Osteocyte (in vitro differentiated cells): ENCODE measurements at regions not wholly inside any gene's neighbourhood (a gene's known extent, or its start where the extent isn't known, plus 50 kb on each side); places are given as distances from the start of the nearest gene placed in this dataset.

ENCODE experiments used
- DNase-seq: peaks from one replicate; pipeline ENCODE4 v3.0.0; 2021; ENCODE audit warnings: mixed read lengths; ENCODE audit not compliant: unreplicated experiment; ENCODE audit errors: extremely low spot score
- H3K27ac Mint-ChIP-seq: one replicate; pipeline ENCODE4 v1.8.0; 2021; ENCODE audit warnings: mild to moderate bottlenecking, mixed read lengths; ENCODE audit not compliant: unreplicated experiment
- H3K27me3 Mint-ChIP-seq: one replicate; pipeline ENCODE4 v1.8.0; 2021; ENCODE audit warnings: mixed read lengths; ENCODE audit not compliant: unreplicated experiment
- H3K36me3 Mint-ChIP-seq: one replicate; pipeline ENCODE4 v1.8.0; 2021; ENCODE audit warnings: mixed read lengths; ENCODE audit not compliant: unreplicated experiment
- H3K4me1 Mint-ChIP-seq: one replicate; pipeline ENCODE4 v1.8.0; 2021; ENCODE audit warnings: mixed read lengths; ENCODE audit not compliant: unreplicated experiment
- H3K4me3 Mint-ChIP-seq: one replicate; pipeline ENCODE4 v1.8.0; 2021; ENCODE audit warnings: mild to moderate bottlenecking, moderate library complexity, mixed read lengths; ENCODE audit not compliant: unreplicated experiment
- H3K9me3 Mint-ChIP-seq: one replicate; pipeline ENCODE4 v1.8.0; 2021; ENCODE audit warnings: mixed read lengths; ENCODE audit not compliant: unreplicated experiment
- TF ChIP-seq, protein P1 (sequence below): fragments of 200-600 bp; sonication (generic); IDR thresholded peaks from 2 replicates; pipeline ENCODE4 v1.5.0; 2021; ENCODE audit warnings: antibody characterized with exemption, mild to moderate bottlenecking, moderate library complexity

DNA sequence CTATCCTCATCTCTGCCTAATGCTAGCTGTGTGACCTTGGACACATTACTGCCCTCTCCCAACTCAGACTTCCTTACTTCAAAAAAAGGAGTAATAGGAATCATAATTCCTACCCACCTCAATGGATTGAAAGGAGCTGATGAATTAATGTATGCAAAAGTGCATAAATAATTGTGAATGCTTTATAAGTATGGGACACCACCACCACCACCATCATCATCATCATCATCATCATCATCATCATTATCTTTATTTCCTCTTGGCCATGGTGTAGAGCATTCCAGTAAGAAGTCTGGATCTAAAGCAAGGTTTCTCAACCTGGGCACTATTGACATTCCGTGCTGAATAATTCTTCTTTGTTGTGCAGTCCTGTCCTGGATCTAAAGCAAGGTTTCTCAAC, 282.5 kb downstream of the MEX3B start:
- peaks cover 5% of the 10 kb centered on the region for H3K27me3 Mint-ChIP-seq
- H3K27ac Mint-ChIP-seq, result no peak overlapping the region
- TF ChIP-seq, protein P1, sequence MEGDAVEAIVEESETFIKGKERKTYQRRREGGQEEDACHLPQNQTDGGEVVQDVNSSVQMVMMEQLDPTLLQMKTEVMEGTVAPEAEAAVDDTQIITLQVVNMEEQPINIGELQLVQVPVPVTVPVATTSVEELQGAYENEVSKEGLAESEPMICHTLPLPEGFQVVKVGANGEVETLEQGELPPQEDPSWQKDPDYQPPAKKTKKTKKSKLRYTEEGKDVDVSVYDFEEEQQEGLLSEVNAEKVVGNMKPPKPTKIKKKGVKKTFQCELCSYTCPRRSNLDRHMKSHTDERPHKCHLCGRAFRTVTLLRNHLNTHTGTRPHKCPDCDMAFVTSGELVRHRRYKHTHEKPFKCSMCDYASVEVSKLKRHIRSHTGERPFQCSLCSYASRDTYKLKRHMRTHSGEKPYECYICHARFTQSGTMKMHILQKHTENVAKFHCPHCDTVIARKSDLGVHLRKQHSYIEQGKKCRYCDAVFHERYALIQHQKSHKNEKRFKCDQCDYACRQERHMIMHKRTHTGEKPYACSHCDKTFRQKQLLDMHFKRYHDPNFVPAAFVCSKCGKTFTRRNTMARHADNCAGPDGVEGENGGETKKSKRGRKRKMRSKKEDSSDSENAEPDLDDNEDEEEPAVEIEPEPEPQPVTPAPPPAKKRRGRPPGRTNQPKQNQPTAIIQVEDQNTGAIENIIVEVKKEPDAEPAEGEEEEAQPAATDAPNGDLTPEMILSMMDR, result no peak

DNA sequence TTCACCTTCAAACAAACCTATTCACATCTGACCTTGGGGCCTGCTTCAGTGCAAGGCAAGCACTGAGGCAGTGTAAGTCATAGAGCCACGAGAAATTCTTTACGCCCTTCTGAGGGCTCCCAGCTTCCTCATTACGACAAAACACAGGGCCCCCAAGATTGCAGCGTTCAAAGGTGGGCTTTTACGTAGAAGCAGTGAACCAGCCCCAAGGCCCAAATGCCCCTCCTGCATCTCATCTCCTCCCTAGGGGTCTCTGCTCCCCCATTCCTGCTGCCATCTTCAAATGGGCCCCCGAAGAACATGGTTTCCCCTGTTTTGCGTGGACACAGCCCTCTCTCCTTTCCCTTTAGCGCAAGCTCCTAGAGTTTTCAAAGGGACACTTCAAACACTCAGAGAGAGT, 285.1 kb downstream of the MEX3B start:
- TF ChIP-seq, protein P1, result no peak
- no peak overlapping the region for H3K27ac Mint-ChIP-seq
- H3K4me3 Mint-ChIP-seq, result no peak overlapping the region
- H3K27me3 Mint-ChIP-seq, result peaks cover 3% of the 10 kb centered on the region
- DNase-seq, result peak; percentile 63
- peaks cover 3% of the 10 kb centered on the region for H3K4me1 Mint-ChIP-seq
- H3K9me3 Mint-ChIP-seq, result no peaks in the 10 kb centered on the region
- H3K36me3 Mint-ChIP-seq, result no peaks in the 10 kb centered on the region

More for the DNA sequence above, 282.5 kb downstream of the MEX3B start:
- peaks cover 3% of the 10 kb centered on the region for H3K4me1 Mint-ChIP-seq
- no peak overlapping the region for H3K4me3 Mint-ChIP-seq
- DNase-seq, result no peak
- no peaks in the 10 kb centered on the region for H3K36me3 Mint-ChIP-seq
- H3K9me3 Mint-ChIP-seq, result no peaks in the 10 kb centered on the region

DNA sequence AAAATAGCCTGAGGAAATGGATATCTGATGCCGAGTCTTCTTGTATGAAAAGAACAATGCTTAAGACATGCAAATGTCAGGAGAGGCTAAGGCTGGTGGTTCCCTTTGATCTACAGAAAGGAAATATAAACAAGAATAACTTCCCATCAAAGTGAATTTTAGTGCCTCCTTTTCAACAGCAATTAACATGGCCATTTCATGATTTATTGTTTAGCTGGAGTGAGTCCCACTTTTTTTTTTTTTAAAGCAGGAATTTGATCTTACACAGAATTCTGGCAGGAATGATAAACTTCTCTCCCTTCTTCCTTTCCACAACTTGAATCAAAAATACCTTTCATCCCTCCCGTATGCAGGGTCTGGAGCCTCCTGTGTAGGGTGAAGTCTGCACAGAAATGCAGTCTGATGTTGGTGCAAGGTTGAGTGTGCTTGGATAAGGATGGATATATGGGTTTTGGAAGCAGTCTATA, 287.0 kb downstream of the MEX3B start:
- Mint-ChIP-seq H3K9me3 (no peaks in the 10 kb centered on the region), H3K27ac (no peak overlapping the region), H3K27me3 (no peaks in the 10 kb centered on the region), H3K4me3 (no peak overlapping the region), H3K4me1 (peaks cover 10% of the 10 kb centered on the region), H3K36me3 (no peaks in the 10 kb centered on the region)
- no peak for DNase-seq
- TF ChIP-seq, protein P1, result no peak

DNA sequence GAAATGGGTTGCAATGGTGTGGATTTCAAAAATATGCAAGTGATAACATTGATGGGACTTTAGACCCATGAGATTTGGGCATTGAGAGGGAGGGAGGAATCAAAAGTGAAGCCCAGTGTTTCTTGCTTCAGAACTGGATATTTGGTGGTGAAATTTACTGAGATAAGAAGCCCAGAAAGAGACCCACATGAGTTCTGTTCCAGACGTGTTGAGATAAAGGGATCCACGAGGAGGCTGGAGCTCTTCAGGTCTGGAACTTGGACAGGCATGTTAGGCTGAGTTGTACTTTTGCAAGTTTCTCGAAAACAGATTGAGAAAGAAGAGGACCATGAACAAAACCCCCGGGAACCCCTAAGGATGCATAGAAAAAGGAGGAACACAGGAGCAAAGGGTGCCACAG, 290.2 kb downstream of the MEX3B start:
- no peak for DNase-seq
- TF ChIP-seq, protein P1, result no peak
- no peaks in the 10 kb centered on the region for H3K36me3 Mint-ChIP-seq
- H3K27me3 Mint-ChIP-seq, result no peaks in the 10 kb centered on the region
- H3K4me3 Mint-ChIP-seq, result no peak overlapping the region
- H3K4me1 Mint-ChIP-seq, result peaks cover 35% of the 10 kb centered on the region
- H3K27ac Mint-ChIP-seq, result no peak overlapping the region
- H3K9me3 Mint-ChIP-seq, result no peaks in the 10 kb centered on the region

DNA sequence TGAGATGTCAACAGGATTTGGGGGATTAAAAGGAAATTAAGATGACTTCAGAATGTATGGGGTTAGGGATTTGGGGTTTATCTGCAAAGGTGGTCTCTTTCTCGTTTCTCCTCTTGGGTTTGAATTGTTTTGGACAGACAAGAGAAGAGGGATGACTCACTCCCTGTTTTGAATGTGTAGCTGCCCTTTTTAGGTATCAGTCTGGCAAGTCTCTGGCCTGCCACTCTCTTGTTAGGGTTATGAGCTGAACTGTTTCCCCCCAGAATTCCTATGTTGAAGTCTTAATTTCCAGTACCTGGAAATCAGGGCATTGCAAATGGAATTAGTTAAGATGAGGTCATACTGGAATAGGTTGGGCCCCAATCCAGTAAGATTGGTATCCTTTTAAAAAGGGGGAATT, 291.7 kb downstream of the MEX3B start:
- Mint-ChIP-seq H3K36me3 (no peaks in the 10 kb centered on the region), H3K4me3 (no peak overlapping the region), H3K9me3 (no peaks in the 10 kb centered on the region), H3K27me3 (no peaks in the 10 kb centered on the region), H3K4me1 (peaks cover 34% of the 10 kb centered on the region), H3K27ac (peak overlapping the region; percentile 33)
- DNase-seq, result no peak
- TF ChIP-seq, protein P1, result no peak
